ENCODE measurements at regions not wholly inside any gene's neighbourhood (a gene's known extent, or its start where the extent isn't known, plus 50 kb on each side); places are given as distances from the start of the nearest gene placed in this dataset.

DNA sequence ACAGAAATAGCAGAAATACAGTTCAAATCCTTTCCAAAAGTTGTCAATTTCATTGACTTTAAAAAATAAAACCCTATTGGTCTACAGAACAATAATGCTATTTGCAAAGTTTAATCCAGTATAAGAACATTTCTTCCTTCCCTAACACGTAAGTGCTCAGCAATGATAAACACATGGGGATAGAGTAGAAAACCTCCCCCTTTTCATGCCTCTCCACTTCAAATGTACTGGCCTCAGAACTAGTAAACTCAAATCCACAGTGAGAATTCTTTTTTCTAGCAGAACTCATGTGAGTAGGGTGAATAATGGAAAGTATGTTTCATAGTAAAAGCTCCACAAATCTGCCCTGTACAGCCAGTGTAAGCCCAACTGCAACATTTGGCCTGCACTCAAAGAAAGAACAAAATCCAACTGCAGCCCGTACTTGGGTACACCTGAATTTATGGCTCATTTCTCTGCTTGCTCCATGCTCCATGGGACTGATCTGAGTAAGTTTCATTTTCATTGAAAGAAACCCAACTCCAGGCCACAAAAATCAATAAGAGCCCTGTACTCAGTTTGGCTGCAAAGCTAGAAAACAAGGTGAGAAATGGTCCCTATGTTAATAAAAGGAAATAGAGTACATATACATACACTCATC, 115.0 kb upstream of the RMDN2 start:
- peaks cover 7 to 14% of the 10 kb centered on the region in 2 donors for H3K36me3 Mint-ChIP-seq
- H3K9me3 Mint-ChIP-seq: peaks cover 6 to 12% of the 10 kb centered on the region in 2 donors
- no peak for DNase-seq (ENCODE audit: low spot score in 2 of 2)
- H3K27ac Mint-ChIP-seq: no peak overlapping the region
- no peak for ATAC-seq

GRCh38 chr2:37812414-37812813, 112.7 kb upstream of the RMDN2 start:
- Mint-ChIP-seq H3K27ac (no peak overlapping the region), H3K36me3 (peaks cover 0 to 9% of the 10 kb centered on the region in 2 donors), H3K9me3 (peaks cover 0 to 7% of the 10 kb centered on the region in 2 donors)
- DNase-seq (ENCODE audit: low spot score in 2 of 2) (no peak), ATAC-seq (no peak)

DNA sequence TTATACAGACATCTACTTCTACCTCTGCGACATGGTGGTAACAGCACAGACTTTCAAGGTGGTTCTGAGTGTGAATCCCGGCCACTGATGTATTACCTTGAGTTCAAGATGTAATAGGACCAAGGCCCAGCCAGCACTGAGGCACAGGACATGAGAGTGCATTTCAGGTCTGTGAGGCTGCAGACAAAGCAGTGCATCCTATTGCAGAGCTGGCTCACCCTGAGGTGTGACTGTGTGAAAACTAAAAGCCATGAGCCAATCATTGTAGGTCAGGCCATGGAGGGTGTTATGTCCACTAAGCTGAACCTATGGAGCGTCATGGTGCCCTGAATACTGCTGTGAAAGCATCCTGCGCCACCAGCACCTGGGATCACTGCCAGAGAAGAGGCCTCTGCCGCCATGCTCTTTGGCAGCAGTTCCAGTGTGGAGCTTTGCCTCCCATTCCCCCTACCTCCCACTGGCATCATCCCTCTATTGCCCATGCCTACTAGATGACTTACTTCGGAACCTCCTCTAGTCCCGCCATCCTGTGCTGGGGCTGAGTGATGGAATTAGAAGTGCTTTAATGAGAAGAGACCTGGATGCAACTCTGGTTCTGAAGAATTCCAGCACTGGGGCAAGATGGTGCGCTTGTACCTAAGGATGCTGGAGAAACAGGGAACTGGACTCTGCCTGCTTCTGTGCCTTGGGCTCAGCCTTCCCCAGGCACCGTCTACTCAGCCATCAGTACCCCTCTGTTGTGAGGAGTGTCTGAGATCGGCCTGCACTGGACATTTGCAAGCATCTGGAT, 112.0 kb upstream of the RMDN2 start:
- peaks cover 0 to 9% of the 10 kb centered on the region in 2 donors for H3K36me3 Mint-ChIP-seq
- peaks cover 0 to 7% of the 10 kb centered on the region in 2 donors for H3K9me3 Mint-ChIP-seq
- DNase-seq (ENCODE audit: low spot score in 2 of 2): no peak
- no peak overlapping the region for H3K27ac Mint-ChIP-seq
- no peak for ATAC-seq

- Mint-ChIP-seq H3K9me3 (peaks cover 3 to 4% of the 10 kb centered on the region in 2 donors), H3K36me3 (no peaks in the 10 kb centered on the region), H3K27ac (no peak overlapping the region)
- ATAC-seq (no peak), DNase-seq (ENCODE audit: low spot score in 2 of 2) (no peak)
These were observed 109.1 kb upstream of the RMDN2 start for GRCh38 chr2:37816036-37816435.

DNA sequence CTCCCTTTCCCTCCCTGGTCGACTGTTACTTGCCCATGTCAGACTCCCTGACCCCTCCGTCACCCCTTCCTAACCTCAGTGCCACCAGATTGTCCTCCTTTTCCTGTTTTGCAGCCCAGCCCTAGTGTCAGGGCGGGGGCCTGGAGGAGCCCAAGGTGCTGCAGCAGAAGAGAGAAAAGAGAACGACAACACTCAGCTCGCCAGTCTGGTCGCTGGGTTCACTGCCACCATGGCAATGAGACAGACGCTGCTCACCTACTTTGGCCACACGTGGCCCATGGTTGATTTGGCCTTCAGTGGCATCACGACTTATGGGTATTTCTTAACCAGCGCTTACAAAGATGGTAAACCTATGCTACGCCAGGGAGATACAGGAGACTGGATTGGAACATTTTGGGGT, 108.4 kb upstream of the RMDN2 start:
- no peaks in the 10 kb centered on the region for H3K36me3 Mint-ChIP-seq
- H3K27ac Mint-ChIP-seq: no peak overlapping the region
- no peak for ATAC-seq
- no peak for DNase-seq (ENCODE audit: low spot score in 2 of 2)
- H3K9me3 Mint-ChIP-seq: peaks cover 0 to 4% of the 10 kb centered on the region in 2 donors

GRCh38 chr2:37819186-37819585, 105.9 kb upstream of the RMDN2 start:
- peaks cover 0 to 4% of the 10 kb centered on the region in 2 donors for H3K9me3 Mint-ChIP-seq
- no peaks in the 10 kb centered on the region for H3K36me3 Mint-ChIP-seq
- ATAC-seq (no peak), DNase-seq (ENCODE audit: low spot score in 2 of 2) (no peak)
- no peak overlapping the region for H3K27ac Mint-ChIP-seq

GRCh38 chr2:37820471-37820986, 104.6 kb upstream of the RMDN2 start:
- H3K27ac Mint-ChIP-seq: no peak overlapping the region
- no peak for DNase-seq (ENCODE audit: low spot score in 2 of 2)
- peaks cover 0 to 4% of the 10 kb centered on the region in 2 donors for H3K9me3 Mint-ChIP-seq
- no peak for ATAC-seq
- H3K36me3 Mint-ChIP-seq: no peaks in the 10 kb centered on the region

GRCh38 chr2:37825586-37825985, 99.5 kb upstream of the RMDN2 start:
- ATAC-seq (no peak), DNase-seq (ENCODE audit: low spot score in 2 of 2) (no peak)
- H3K36me3 Mint-ChIP-seq: no peaks in the 10 kb centered on the region
- H3K9me3 Mint-ChIP-seq: peaks cover 0 to 4% of the 10 kb centered on the region in 2 donors
- H3K27ac Mint-ChIP-seq: no peak overlapping the region

DNA sequence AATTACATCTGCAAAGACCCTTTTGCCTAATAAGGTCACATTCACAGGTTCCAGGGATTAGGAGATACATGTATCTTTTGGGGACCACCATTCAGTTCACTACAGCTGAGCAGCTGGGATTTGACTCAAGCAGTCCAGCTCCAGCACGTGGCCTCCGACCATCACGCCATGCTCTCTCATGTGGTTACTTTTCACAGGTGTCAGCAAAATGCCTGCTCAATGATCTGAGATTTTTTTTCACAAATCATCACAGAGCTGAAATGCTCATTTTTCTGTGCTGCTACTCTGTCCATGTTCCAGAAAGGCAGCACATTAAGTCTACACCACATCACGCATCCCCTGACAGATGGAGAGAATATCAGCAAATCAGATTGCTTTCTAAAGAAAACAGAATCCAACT, 98.5 kb upstream of the RMDN2 start:
- no peak for ATAC-seq
- no peaks in the 10 kb centered on the region for H3K36me3 Mint-ChIP-seq
- H3K9me3 Mint-ChIP-seq: no peaks in the 10 kb centered on the region

GRCh38 chr2:37827455-37827854, 97.6 kb upstream of the RMDN2 start:
- no peaks in the 10 kb centered on the region for H3K9me3 Mint-ChIP-seq
- DNase-seq (ENCODE audit: low spot score in 2 of 2) (no peak), ATAC-seq (no peak)
- H3K27ac Mint-ChIP-seq: no peak overlapping the region
- H3K36me3 Mint-ChIP-seq: no peaks in the 10 kb centered on the region

More for the DNA sequence above, 98.5 kb upstream of the RMDN2 start:
- no peak overlapping the region for H3K27ac Mint-ChIP-seq
- DNase-seq (ENCODE audit: low spot score in 2 of 2): no peak

DNA sequence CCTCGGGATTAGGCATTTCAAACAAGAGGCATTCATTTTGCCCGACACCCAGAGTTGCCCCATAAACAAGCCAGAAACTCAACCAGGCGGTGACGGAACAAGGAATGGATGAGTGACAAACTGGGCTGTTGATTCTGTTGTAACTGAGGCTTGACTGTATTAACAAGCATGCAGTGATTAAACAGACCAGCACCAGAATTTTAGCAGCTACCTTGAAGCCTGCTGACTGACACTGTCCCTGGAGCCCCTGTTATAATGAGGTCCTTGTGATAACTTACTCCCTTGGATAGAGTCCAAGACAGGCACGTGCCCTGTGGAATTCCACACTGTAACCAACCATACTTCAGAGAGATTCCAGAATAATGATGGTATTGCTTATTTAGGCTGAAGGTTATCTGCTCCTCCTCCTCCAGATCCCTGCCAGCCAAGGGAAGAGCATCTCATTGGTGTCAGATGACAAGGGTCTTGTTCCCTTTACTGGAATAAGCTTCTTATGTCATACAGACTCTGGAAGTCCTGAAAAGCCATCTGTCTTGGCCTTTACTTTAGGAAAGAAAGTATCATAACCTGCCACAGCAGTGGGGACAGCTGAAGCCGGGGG, 97.1 kb upstream of the RMDN2 start:
- Mint-ChIP-seq H3K27ac (no peak overlapping the region), H3K9me3 (no peaks in the 10 kb centered on the region), H3K36me3 (no peaks in the 10 kb centered on the region)
- ATAC-seq (no peak), DNase-seq (ENCODE audit: low spot score in 2 of 2) (no peak)

DNA sequence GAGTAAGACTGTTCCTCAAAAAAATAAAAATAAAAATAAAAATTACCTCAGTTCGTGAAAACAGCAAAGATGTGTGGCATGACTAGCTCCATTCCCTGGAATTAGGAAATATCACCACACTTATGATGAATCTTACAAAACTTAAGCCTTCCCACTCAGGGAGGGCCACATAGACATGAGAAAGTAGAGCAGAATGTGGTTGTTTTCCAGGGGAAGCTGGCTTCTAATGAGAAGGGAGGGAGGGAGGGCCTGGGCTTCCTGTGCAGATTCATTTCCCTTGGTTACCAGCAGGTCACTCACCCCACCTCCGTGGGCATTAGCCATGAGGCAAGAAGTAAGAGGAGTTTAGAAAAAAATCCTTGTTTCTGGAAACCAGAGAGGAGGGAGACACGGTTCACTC, 95.9 kb upstream of the RMDN2 start:
- ATAC-seq (no peak), DNase-seq (ENCODE audit: low spot score in 2 of 2) (no peak)
- no peaks in the 10 kb centered on the region for H3K36me3 Mint-ChIP-seq
- no peaks in the 10 kb centered on the region for H3K9me3 Mint-ChIP-seq
- no peak overlapping the region for H3K27ac Mint-ChIP-seq

DNA sequence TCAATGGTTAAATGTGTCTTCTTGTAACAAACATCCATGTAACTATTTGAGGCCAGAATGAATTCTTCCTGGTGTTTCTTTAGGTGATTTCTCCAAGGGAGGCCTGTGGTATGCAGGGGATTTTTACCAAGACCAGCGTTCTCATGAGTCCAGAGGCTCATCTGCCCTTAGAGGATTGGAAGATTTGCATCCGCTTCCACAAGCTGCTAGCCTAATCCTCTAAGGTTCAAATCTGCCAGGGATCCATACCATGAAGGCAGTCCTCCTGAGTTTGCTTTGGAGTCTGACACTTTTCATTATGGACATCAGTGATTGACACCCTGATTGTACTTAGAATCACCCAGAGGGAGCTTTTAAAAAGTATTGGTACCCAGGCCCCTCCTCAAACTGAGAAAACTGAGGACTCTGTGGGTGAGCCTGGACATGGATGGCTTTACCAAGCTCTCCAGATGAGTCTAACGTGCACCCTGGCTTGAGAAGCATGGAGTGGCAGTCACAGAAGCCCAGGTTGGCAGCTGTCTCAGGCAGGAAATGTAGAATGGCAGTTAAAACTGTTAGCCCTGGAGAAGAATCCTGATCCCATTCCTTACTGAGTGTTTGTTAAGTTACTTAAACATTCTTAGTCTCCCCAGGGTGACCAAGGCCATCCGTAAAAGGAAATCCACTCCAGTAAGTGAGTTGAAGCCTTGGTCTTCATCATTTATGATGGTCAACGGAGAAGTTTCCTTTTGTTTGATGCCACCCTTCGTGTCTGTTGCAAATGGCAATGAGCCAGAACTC, 95.3 kb upstream of the RMDN2 start:
- H3K36me3 Mint-ChIP-seq: no peaks in the 10 kb centered on the region
- no peak for DNase-seq (ENCODE audit: low spot score in 2 of 2)
- ATAC-seq: no peak
- H3K9me3 Mint-ChIP-seq: no peaks in the 10 kb centered on the region
- no peak overlapping the region for H3K27ac Mint-ChIP-seq

GRCh38 chr2:37830636-37831035, 94.5 kb upstream of the RMDN2 start:
- Mint-ChIP-seq H3K27ac (no peak overlapping the region), H3K9me3 (no peaks in the 10 kb centered on the region), H3K36me3 (no peaks in the 10 kb centered on the region)
- no peak for ATAC-seq
- DNase-seq (ENCODE audit: low spot score in 2 of 2): no peak

- no peaks in the 10 kb centered on the region for H3K36me3 Mint-ChIP-seq
- H3K9me3 Mint-ChIP-seq: no peaks in the 10 kb centered on the region
- DNase-seq (ENCODE audit: low spot score in 2 of 2) (no peak), ATAC-seq (no peak)
- H3K27ac Mint-ChIP-seq: no peak overlapping the region
These were observed 93.9 kb upstream of the RMDN2 start for GRCh38 chr2:37831081-37831780.

DNA sequence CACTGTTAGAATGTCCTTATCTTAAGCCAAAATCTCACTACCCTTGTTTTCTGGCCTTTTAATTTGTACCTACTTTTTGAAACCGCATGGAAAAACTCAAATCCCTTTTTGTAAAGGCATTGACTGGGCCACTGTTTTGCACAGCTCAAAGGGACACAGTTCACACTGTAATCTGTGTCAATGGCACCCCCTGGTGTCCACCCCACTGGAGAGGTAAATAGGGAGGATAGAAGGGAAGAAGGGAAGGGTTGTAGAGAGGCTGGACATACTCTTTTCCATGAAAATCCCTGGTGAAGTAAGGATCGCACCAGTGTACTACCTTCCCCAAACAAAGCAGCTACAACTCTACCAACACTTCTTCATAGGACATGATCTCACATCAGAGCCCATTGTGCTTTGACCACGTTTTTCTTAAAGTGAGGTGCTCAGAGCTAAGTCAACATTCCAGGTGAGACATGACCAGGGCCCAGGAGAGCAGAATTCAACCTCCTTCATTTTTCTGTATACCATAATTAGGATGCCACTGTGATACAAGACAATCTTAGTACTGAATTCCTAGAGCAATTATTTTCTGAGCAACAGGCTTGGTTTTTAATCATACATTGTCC, 92.4 kb upstream of the RMDN2 start:
- H3K27ac Mint-ChIP-seq: no peak overlapping the region

More for the DNA sequence above, 92.4 kb upstream of the RMDN2 start:
- DNase-seq (ENCODE audit: low spot score in 2 of 2): peak in 1 of 2 donors; percentile 78
- peak; percentile 71 to 85 for ATAC-seq
- Mint-ChIP-seq H3K36me3 (no peaks in the 10 kb centered on the region), H3K9me3 (no peaks in the 10 kb centered on the region)
